ENCODE measurements at regions not wholly inside any gene's neighbourhood (a gene's known extent, or its start where the extent isn't known, plus 50 kb on each side); places are given as distances from the start of the nearest gene placed in this dataset.

DNA sequence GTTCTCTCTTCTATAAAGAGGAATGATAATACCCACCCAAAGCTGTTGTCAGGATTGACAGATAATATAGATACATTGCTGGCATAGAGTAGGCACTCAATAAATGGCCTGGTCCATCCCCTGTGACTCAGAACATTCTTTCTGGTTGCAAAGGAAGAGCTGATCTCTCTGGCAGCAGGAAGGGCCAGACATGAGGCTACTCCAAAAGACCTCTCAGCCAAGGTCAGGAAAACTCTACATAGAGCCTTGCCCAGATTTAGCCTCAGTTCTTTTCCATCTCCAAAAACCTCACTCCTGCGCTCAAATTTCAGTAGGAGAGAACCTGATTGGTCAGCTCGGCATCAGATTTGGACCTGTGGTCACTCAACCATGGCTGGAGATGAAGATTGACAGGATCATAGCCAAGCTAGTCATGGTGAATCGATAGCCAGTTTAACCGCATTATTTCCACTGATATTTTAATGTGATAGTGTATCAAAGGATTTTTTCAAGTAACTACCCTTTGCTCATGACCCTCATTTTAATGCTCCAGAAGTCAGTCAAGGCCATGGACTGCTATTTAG lies 319.6 kb downstream of the DRD1 start:
- no peaks in the 10 kb centered on the region for H3K36me3 ChIP-seq (ENCODE audit: control insufficient read depth, insufficient read depth, low read length)
- H3K4me3 ChIP-seq (ENCODE audit: low read depth, low read length), result no peak overlapping the region
- H3K4me1 ChIP-seq, result peaks cover 2% of the 10 kb centered on the region
- H3K27me3 ChIP-seq (ENCODE audit: control insufficient read depth, insufficient read depth, low read length), result no peaks in the 10 kb centered on the region
- no peaks in the 10 kb centered on the region for H3K79me2 ChIP-seq
- no peak overlapping the region for H3K27ac ChIP-seq
- no peak overlapping the region for H3K9ac ChIP-seq
- no peak overlapping the region for H3K4me2 ChIP-seq (ENCODE audit: low read length)
- TF ChIP-seq, protein P1, sequence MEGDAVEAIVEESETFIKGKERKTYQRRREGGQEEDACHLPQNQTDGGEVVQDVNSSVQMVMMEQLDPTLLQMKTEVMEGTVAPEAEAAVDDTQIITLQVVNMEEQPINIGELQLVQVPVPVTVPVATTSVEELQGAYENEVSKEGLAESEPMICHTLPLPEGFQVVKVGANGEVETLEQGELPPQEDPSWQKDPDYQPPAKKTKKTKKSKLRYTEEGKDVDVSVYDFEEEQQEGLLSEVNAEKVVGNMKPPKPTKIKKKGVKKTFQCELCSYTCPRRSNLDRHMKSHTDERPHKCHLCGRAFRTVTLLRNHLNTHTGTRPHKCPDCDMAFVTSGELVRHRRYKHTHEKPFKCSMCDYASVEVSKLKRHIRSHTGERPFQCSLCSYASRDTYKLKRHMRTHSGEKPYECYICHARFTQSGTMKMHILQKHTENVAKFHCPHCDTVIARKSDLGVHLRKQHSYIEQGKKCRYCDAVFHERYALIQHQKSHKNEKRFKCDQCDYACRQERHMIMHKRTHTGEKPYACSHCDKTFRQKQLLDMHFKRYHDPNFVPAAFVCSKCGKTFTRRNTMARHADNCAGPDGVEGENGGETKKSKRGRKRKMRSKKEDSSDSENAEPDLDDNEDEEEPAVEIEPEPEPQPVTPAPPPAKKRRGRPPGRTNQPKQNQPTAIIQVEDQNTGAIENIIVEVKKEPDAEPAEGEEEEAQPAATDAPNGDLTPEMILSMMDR (IDR thresholded peaks at IDR 0.05), result no peak
- no peaks in the 10 kb centered on the region for H3K9me3 ChIP-seq (ENCODE audit: control insufficient read depth, low read length)
- H2AFZ ChIP-seq, result no peak overlapping the region

- Histone ChIP-seq H3K9me3 (ENCODE audit: control insufficient read depth, low read length) (no peaks in the 10 kb centered on the region), H3K27ac (no peak overlapping the region), H3K36me3 (ENCODE audit: control insufficient read depth, insufficient read depth, low read length) (no peaks in the 10 kb centered on the region), H3K4me1 (peaks cover 2% of the 10 kb centered on the region), H3K9ac (no peak overlapping the region), H3K27me3 (ENCODE audit: control insufficient read depth, insufficient read depth, low read length) (no peaks in the 10 kb centered on the region), H3K79me2 (no peaks in the 10 kb centered on the region), H2AFZ (no peak overlapping the region), H3K4me3 (ENCODE audit: low read depth, low read length) (no peak overlapping the region), H3K4me2 (ENCODE audit: low read length) (no peak overlapping the region)
- TF ChIP-seq, protein P1 (IDR thresholded peaks at IDR 0.05), result no peak
Measured at GRCh38 chr5:175123542-175123941, 320.4 kb downstream of the DRD1 start.

GRCh38 chr5:175121457-175121856 lies 322.5 kb downstream of the DRD1 start:
- Histone ChIP-seq H3K79me2 (no peaks in the 10 kb centered on the region), H3K36me3 (ENCODE audit: control insufficient read depth, insufficient read depth, low read length) (no peaks in the 10 kb centered on the region), H3K4me1 (peaks cover 2% of the 10 kb centered on the region), H3K4me3 (ENCODE audit: low read depth, low read length) (no peak overlapping the region), H3K9me3 (ENCODE audit: control insufficient read depth, low read length) (no peaks in the 10 kb centered on the region), H3K9ac (no peak overlapping the region), H3K4me2 (ENCODE audit: low read length) (no peak overlapping the region), H3K27me3 (ENCODE audit: control insufficient read depth, insufficient read depth, low read length) (no peaks in the 10 kb centered on the region), H2AFZ (no peak overlapping the region), H3K27ac (no peak overlapping the region)
- TF ChIP-seq, protein P1 (IDR thresholded peaks at IDR 0.05), result no peak

GRCh38 chr5:175120412-175120811 lies 323.6 kb downstream of the DRD1 start:
- H3K9ac ChIP-seq, result no peak overlapping the region
- no peak overlapping the region for H3K27ac ChIP-seq
- H2AFZ ChIP-seq, result no peak overlapping the region
- H3K4me2 ChIP-seq (ENCODE audit: low read length), result no peak overlapping the region
- H3K9me3 ChIP-seq (ENCODE audit: control insufficient read depth, low read length), result no peaks in the 10 kb centered on the region
- H3K4me3 ChIP-seq (ENCODE audit: low read depth, low read length), result no peak overlapping the region
- H3K4me1 ChIP-seq, result peaks cover 2% of the 10 kb centered on the region
- H3K36me3 ChIP-seq (ENCODE audit: control insufficient read depth, insufficient read depth, low read length), result no peaks in the 10 kb centered on the region
- H3K79me2 ChIP-seq, result no peaks in the 10 kb centered on the region
- TF ChIP-seq, protein P1 (IDR thresholded peaks at IDR 0.05), result no peak
- H3K27me3 ChIP-seq (ENCODE audit: control insufficient read depth, insufficient read depth, low read length), result no peaks in the 10 kb centered on the region

DNA sequence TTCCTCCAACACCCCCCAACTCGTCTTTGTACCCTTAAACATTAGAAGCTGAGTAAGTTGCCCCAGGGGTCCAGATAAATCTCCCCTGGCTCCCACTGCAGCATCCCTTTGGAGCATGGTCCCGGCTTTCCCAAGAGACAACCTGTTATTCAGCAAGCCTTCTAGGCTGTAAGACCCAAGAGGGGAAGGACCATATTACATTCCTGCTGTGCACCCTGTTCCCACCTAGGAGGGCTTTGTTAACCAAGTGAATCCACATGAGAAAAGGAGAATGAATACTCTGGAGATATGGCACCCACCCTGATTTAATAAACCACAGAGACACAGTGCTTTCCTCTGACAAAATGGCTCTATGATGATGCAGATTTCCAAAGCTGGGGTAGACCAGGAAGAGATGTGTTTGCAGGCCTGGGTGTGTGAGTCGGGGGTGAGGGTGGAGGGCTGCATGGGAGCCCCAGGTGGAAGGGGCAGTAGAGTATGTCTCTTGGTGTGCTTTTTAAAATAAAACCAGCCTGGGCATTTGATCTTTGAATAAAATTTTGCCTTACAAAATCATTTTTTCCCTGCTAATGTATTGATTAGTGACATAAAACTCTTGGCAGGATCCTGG lies 325.2 kb downstream of the DRD1 start:
- TF ChIP-seq, protein P1 (IDR thresholded peaks at IDR 0.05), result no peak
- Histone ChIP-seq H3K4me1 (no peaks in the 10 kb centered on the region), H3K4me3 (ENCODE audit: low read depth, low read length) (no peak overlapping the region), H3K79me2 (no peaks in the 10 kb centered on the region), H3K9ac (no peak overlapping the region), H3K36me3 (ENCODE audit: control insufficient read depth, insufficient read depth, low read length) (no peaks in the 10 kb centered on the region), H2AFZ (no peak overlapping the region), H3K4me2 (ENCODE audit: low read length) (no peak overlapping the region), H3K9me3 (ENCODE audit: control insufficient read depth, low read length) (no peaks in the 10 kb centered on the region), H3K27me3 (ENCODE audit: control insufficient read depth, insufficient read depth, low read length) (no peaks in the 10 kb centered on the region), H3K27ac (no peak overlapping the region)

Data from parathyroid adenoma (tissue), 2 donors.